Right ventricle myocardium inferior (tissue), 1 donor: ENCODE measurements at regions not wholly inside any gene's neighbourhood (a gene's known extent, or its start where the extent isn't known, plus 50 kb on each side); places are given as distances from the start of the nearest gene placed in this dataset.
"Not testable (repeated sequence)": the region's sequence is repeated elsewhere in the genome, so short reads cannot be mapped to it uniquely, and the experiment has no call there.

ENCODE experiments used
- ATAC-seq: fragments of 200-7000 bp; cut with Tn5 transposase; one replicate; pipeline ENCODE4 v1.9.1; 2020; ENCODE audit warnings: mild to moderate bottlenecking, moderate library complexity
- DNase-seq: peaks from one replicate; pipeline ENCODE4 v3.0.0; 2021; ENCODE audit errors: missing footprints
- intact Hi-C: fragments of 100-400 bp; cut with DNase I; formaldehyde crosslinking; loops from one replicate; pipeline ENCODE4 v1.11.0; 2022
- donor health status: DM: no; HTN: yes; CAD: no; lungs with severe emphysema.

- ATAC-seq, intact Hi-C loops, DNase-seq: not testable (repeated sequence)
These were observed 201.2 kb upstream of the PCDH18 start for GRCh38 chr4:137733174-137734141.

GRCh38 chr4:137722910-137723309 is 190.6 kb upstream of the PCDH18 start:
- no peak for DNase-seq
- intact Hi-C loops: no loop called here
- ATAC-seq: no peak

GRCh38 chr4:137711502-137711901 is 179.2 kb upstream of the PCDH18 start:
- ATAC-seq: no peak
- no peak for DNase-seq
- intact Hi-C loops: no loop called here

- no peak for ATAC-seq
- intact Hi-C loops: loop anchor here (10.0 kb wide), 1 partner anchor 183 kb away; no protein-coding TSS in a partner anchor
- no peak for DNase-seq
These were observed 175.3 kb upstream of the PCDH18 start for GRCh38 chr4:137707626-137708025.

GRCh38 chr4:137707102-137707620 is 174.9 kb upstream of the PCDH18 start:
- intact Hi-C loops: loop anchor here (10.0 kb wide), 1 partner anchor 182 kb away; no protein-coding TSS in a partner anchor
- DNase-seq (no peak), ATAC-seq (no peak)

GRCh38 chr4:137705171-137705783 is 173.0 kb upstream of the PCDH18 start:
- intact Hi-C loops: loop anchor here (10.0 kb wide), 1 partner anchor 180 kb away; no protein-coding TSS in a partner anchor
- peak; percentile 89 for ATAC-seq
- no peak for DNase-seq

- ATAC-seq (peak; percentile 80), DNase-seq (no peak)
- intact Hi-C loops: loop anchor here (10.0 kb wide), 1 partner anchor 178 kb away; no protein-coding TSS in a partner anchor
These were observed 170.9 kb upstream of the PCDH18 start for GRCh38 chr4:137703195-137703594.

GRCh38 chr4:137702512-137702911 is 170.2 kb upstream of the PCDH18 start:
- intact Hi-C loops: loop anchor here (10.0 kb wide), 1 partner anchor 178 kb away; no protein-coding TSS in a partner anchor
- DNase-seq (no peak), ATAC-seq (no peak)

- intact Hi-C loops: loop anchor here (10.0 kb wide), 1 partner anchor 177 kb away; no protein-coding TSS in a partner anchor
- no peak for ATAC-seq
- no peak for DNase-seq
These were observed 169.1 kb upstream of the PCDH18 start for GRCh38 chr4:137701401-137701800.

- DNase-seq (no peak), ATAC-seq (no peak)
- intact Hi-C loops: loop anchor here (10.0 kb wide), 1 partner anchor 176 kb away; no protein-coding TSS in a partner anchor
These were observed 168.5 kb upstream of the PCDH18 start for GRCh38 chr4:137700751-137701150.

- ATAC-seq (no peak), DNase-seq (no peak)
- intact Hi-C loops: loop anchor here (10.0 kb wide), 1 partner anchor 175 kb away; no protein-coding TSS in a partner anchor
These were observed 167.8 kb upstream of the PCDH18 start for GRCh38 chr4:137700072-137700471.

- intact Hi-C loops: no loop called here
- no peak for DNase-seq
- ATAC-seq: peak; percentile 79
These were observed 161.8 kb upstream of the PCDH18 start for GRCh38 chr4:137694138-137694537.

GRCh38 chr4:137693641-137694040 is 161.3 kb upstream of the PCDH18 start:
- no peak for ATAC-seq

GRCh38 chr4:137692205-137692604 is 159.9 kb upstream of the PCDH18 start:
- intact Hi-C loops: no loop called here
- ATAC-seq (no peak), DNase-seq (no peak)

More at GRCh38 chr4:137693641-137694040, 161.3 kb upstream of the PCDH18 start:
- DNase-seq: no peak
- intact Hi-C loops: no loop called here

GRCh38 chr4:137688651-137689050 is 156.4 kb upstream of the PCDH18 start:
- intact Hi-C loops: no loop called here

GRCh38 chr4:137685357-137685756 is 153.1 kb upstream of the PCDH18 start:
- no peak for DNase-seq
- intact Hi-C loops: no loop called here
- ATAC-seq: no peak

More at GRCh38 chr4:137688651-137689050, 156.4 kb upstream of the PCDH18 start:
- ATAC-seq: no peak
- no peak for DNase-seq

- no peak for DNase-seq
- intact Hi-C loops: no loop called here
- no peak for ATAC-seq
These were observed 148.8 kb upstream of the PCDH18 start for GRCh38 chr4:137681081-137681480.

GRCh38 chr4:137678796-137679195 is 146.5 kb upstream of the PCDH18 start:
- ATAC-seq: no peak
- no peak for DNase-seq
- intact Hi-C loops: no loop called here

- no peak for DNase-seq
- intact Hi-C loops: no loop called here
- ATAC-seq: no peak
These were observed 145.6 kb upstream of the PCDH18 start for GRCh38 chr4:137677863-137678262.
